ENCODE measurements at regions not wholly inside any gene's neighbourhood (a gene's known extent, or its start where the extent isn't known, plus 50 kb on each side); places are given as distances from the start of the nearest gene placed in this dataset.

- Histone ChIP-seq H3K4me3 (replicated peaks in 1 of 3) (no peak overlapping the region), H3K9me3 (no peaks in the 10 kb centered on the region), H3K27ac (no peak overlapping the region), H3K27me3 (no peaks in the 10 kb centered on the region), H3K36me3 (no peaks in the 10 kb centered on the region), H3K4me1 (no peaks in the 10 kb centered on the region)
- TF ChIP-seq POLR2A (IDR thresholded peaks at IDR 0.05), result no peak
- no peak for TF ChIP-seq CTCF (IDR thresholded peaks at IDR 0.05)
- 35 to 42% methylated on average over 1 of the region's 1 CpG for WGBS, 2 donors
- intact Hi-C loops (cut with DNase I), result no loop called here
- DNase-seq, result no peak
Measured at GRCh38 chr6:78430521-78430920, 436.8 kb upstream of the IRAK1BP1 start.

- H3K9me3 ChIP-seq, result no peaks in the 10 kb centered on the region
- 82 to 83% methylated on average over 2 of the region's 2 CpGs for WGBS, 2 donors
- no peaks in the 10 kb centered on the region for H3K27me3 ChIP-seq
- DNase-seq, result no peak
- no peak for TF ChIP-seq CTCF (IDR thresholded peaks at IDR 0.05)
- no peak for TF ChIP-seq POLR2A (IDR thresholded peaks at IDR 0.05)
- H3K4me3 ChIP-seq (replicated peaks in 1 of 3), result no peak overlapping the region
- no peaks in the 10 kb centered on the region for H3K4me1 ChIP-seq
- no peak overlapping the region for H3K27ac ChIP-seq
- H3K36me3 ChIP-seq, result no peaks in the 10 kb centered on the region
- intact Hi-C loops (cut with DNase I), result no loop called here
Measured at GRCh38 chr6:78435671-78436070, 431.7 kb upstream of the IRAK1BP1 start.

GRCh38 chr6:78436335-78436734, 431.0 kb upstream of the IRAK1BP1 start:
- intact Hi-C loops (cut with DNase I), result no loop called here
- no peak for DNase-seq
- Histone ChIP-seq H3K36me3 (no peaks in the 10 kb centered on the region), H3K27me3 (no peaks in the 10 kb centered on the region), H3K4me1 (no peaks in the 10 kb centered on the region), H3K4me3 (replicated peaks in 1 of 3) (no peak overlapping the region), H3K9me3 (no peaks in the 10 kb centered on the region), H3K27ac (no peak overlapping the region)
- no peak for TF ChIP-seq CTCF (IDR thresholded peaks at IDR 0.05)
- no peak for TF ChIP-seq POLR2A (IDR thresholded peaks at IDR 0.05)

GRCh38 chr6:78438135-78438534, 429.2 kb upstream of the IRAK1BP1 start:
- Histone ChIP-seq H3K4me1 (no peaks in the 10 kb centered on the region), H3K9me3 (no peaks in the 10 kb centered on the region), H3K36me3 (no peaks in the 10 kb centered on the region), H3K27me3 (no peaks in the 10 kb centered on the region), H3K4me3 (replicated peaks in 1 of 3) (no peak overlapping the region), H3K27ac (no peak overlapping the region)
- intact Hi-C loops (cut with DNase I), result no loop called here
- DNase-seq, result no peak
- TF ChIP-seq POLR2A (IDR thresholded peaks at IDR 0.05), result no peak
- TF ChIP-seq CTCF (IDR thresholded peaks at IDR 0.05), result no peak
- WGBS, 2 donors, result 66 to 67% methylated on average over 2 of the region's 2 CpGs

GRCh38 chr6:78460711-78461110, 406.6 kb upstream of the IRAK1BP1 start:
- intact Hi-C loops (cut with DNase I), result no loop called here
- Histone ChIP-seq H3K36me3 (no peaks in the 10 kb centered on the region), H3K4me1 (no peaks in the 10 kb centered on the region), H3K4me3 (replicated peaks in 1 of 3) (no peak overlapping the region), H3K9me3 (no peaks in the 10 kb centered on the region), H3K27me3 (no peaks in the 10 kb centered on the region), H3K27ac (no peak overlapping the region)
- no peak for DNase-seq
- TF ChIP-seq CTCF (IDR thresholded peaks at IDR 0.05) (no peak), POLR2A (IDR thresholded peaks at IDR 0.05) (no peak)
- 67 to 73% methylated on average over 3 of the region's 3 CpGs for WGBS, 2 donors

Measured in thyroid gland (tissue), 4 donors.